CD4-positive, alpha-beta T cell treated with Interferon gamma for 1 hour (primary cell): ENCODE measurements at regions not wholly inside any gene's neighbourhood (a gene's known extent, or its start where the extent isn't known, plus 50 kb on each side); places are given as distances from the start of the nearest gene placed in this dataset.
"Not testable (repeated sequence)": the region's sequence is repeated elsewhere in the genome, so short reads cannot be mapped to it uniquely, and the experiment has no call there.

Experiments
- DNase-seq: peaks from one replicate; pipeline ENCODE4 v3.0.0-alpha.2; 2020

- DNase-seq, result no peak
Measured at GRCh38 chr20:28562510-28562898, 2695.0 kb upstream of the DEFB115 start.

DNA sequence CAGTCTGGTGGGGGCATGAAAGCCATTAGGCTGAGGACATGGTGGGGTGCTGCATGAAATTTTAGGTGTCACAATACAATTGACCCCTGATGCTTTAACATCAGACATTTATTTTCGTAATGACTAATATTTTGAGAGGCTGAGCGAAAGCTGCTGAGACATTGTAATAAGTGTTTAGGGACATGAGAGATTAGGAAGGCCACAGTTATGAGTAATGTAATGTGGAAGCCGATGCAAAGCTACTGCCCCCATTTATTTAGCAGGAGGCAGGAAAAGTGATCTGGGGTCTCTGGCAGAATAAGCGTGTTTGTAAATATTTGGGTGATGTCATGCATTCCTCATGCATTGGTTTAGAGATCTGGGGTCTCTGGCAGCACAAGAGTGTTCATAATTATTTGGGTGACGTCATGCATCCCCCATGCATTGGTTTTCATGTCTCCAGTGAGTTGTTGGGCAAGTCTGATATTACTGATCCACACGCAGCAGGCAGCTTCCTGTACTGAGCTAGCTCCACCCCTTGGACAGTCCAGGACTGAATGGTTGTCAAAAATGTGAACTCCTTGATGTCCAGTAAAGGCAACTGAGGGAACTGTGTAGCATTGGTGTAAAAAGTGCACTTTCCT lies 2694.5 kb upstream of the DEFB115 start:
- DNase-seq, result not testable (repeated sequence)

DNA sequence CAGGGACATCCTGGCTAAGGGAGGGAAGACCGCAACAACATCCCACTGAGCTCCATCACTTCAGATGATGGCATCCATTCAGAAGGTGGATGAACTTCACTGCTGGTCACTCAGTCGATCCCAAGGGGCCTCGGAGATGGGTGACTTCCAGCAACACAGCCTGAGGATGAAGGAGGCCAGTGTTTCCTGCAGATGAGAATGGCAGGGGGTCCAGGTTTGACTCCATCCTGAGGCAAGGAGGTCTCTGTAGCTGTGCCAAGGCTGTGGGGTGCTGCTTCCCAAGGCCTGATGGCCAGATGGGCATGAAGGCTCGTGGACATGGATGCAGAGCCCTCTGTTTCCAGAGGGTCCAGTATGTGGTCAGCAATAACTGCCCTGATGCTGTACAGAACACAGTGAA lies 2693.4 kb upstream of the DEFB115 start:
- DNase-seq, result not testable (repeated sequence)

- DNase-seq, result not testable (repeated sequence)
Measured at GRCh38 chr20:28564688-28565463, 2692.6 kb upstream of the DEFB115 start.

- not testable (repeated sequence) for DNase-seq
Measured at GRCh38 chr20:28575991-28576390, 2681.5 kb upstream of the DEFB115 start.

- not testable (repeated sequence) for DNase-seq
Measured at GRCh38 chr20:28591680-28592079, 2665.8 kb upstream of the DEFB115 start.

DNA sequence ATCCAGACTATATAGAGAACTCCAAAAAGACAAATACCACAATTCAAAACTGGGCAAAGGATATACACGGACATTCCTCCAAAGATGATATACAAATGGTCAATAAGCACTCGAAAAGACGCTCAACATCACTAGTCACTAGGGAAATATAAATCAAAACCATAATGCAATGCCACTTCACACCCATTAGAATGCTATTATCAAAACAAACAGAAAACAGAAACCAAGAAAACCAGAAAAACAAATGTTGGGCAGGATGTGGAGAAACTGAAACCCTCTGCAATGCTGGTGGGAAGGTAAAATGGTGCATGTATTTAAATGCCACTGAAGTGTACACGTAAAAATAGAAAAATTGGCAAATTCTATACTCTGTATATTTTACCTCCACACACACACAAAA lies 2664.1 kb upstream of the DEFB115 start:
- not testable (repeated sequence) for DNase-seq

- not testable (repeated sequence) for DNase-seq
Measured at GRCh38 chr20:28594476-28594875, 2663.0 kb upstream of the DEFB115 start.

DNA sequence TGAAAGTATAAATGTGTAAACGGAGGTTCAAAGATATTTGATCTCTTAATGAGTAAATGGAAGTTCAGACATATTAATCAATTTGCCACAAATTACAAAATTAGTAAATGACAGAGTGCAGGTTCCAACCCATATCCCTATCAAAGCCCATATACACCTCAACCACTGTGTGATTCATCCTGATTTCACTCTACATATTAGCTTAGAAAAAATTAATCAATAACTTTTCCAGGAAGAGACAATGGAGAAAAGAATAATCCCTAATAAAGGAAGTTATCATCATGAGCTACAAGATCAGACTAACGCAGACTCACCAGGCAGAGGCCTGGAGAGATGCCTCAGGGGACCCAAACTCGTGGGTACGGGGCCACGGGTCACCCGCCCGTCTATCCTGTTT lies 2655.5 kb upstream of the DEFB115 start:
- DNase-seq, result not testable (repeated sequence)

- peak; percentile 85 for DNase-seq
Measured at GRCh38 chr20:28602403-28603217, 2654.9 kb upstream of the DEFB115 start.

- DNase-seq, result not testable (repeated sequence)
Measured at GRCh38 chr20:28603218-28603577, 2654.3 kb upstream of the DEFB115 start.

DNA sequence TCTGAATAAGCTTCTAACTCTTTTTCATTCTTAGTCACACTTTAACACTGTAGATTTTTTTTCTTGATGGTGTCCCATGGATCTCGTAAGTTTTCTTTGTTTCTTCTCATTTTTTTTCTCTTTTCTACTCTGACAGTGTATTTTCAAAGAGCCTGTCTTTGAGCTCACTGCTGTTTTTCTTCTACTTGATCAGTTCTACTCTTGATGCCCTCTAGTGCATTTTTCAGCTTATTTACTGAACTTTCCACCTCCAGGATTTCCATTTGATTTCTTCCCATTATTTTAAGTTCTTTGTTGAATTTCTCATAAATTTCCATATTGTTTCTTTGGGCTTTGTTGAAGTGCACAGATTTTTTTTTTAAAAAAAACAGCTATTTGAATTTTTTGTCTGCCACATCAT lies 2641.1 kb upstream of the DEFB115 start:
- no peak for DNase-seq

GRCh38 chr20:28619956-28620651 lies 2637.4 kb upstream of the DEFB115 start:
- DNase-seq, result not testable (repeated sequence)

DNA sequence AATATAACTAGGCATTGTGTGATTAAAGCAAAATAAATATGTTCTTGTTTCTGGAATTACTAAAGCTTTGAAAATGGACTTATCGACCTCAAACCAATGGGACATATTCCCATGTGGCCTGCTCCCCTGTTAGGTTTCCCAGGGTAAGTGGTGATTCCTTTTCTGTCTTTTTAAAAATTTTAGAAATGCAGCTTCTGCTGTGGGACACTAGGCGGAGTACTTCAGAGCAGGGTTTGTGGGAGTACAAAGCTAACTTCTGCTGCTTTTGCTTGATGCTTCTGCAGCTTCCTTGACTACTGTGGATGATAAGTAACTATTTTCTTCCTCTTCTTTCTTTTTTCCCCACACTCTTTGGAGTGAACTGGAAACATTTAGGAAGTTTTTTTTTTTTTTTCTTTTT lies 2632.4 kb upstream of the DEFB115 start:
- not testable (repeated sequence) for DNase-seq

DNA sequence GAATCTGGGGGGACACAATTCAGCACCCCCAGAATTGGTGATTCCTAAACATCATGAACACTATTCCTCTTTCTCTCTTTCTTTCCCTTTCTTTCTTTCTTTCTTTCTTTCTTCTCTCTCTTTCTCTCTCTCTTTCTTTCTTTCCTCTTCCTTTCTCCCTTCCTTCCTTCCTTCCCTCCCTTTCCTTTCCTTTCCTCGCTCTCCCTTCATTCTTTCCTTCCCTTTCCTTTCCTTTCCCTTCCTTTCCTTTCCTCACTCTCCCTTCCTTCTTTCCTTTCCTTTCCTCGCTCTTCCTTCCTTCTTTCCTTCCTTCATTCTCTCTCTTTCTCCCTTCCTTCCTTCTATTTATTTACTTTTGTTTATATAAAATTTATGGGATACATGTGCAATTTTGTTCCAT lies 2616.6 kb upstream of the DEFB115 start:
- DNase-seq, result not testable (repeated sequence)
